ENCODE measurements at regions not wholly inside any gene's neighbourhood (a gene's known extent, or its start where the extent isn't known, plus 50 kb on each side); places are given as distances from the start of the nearest gene placed in this dataset.

DNA sequence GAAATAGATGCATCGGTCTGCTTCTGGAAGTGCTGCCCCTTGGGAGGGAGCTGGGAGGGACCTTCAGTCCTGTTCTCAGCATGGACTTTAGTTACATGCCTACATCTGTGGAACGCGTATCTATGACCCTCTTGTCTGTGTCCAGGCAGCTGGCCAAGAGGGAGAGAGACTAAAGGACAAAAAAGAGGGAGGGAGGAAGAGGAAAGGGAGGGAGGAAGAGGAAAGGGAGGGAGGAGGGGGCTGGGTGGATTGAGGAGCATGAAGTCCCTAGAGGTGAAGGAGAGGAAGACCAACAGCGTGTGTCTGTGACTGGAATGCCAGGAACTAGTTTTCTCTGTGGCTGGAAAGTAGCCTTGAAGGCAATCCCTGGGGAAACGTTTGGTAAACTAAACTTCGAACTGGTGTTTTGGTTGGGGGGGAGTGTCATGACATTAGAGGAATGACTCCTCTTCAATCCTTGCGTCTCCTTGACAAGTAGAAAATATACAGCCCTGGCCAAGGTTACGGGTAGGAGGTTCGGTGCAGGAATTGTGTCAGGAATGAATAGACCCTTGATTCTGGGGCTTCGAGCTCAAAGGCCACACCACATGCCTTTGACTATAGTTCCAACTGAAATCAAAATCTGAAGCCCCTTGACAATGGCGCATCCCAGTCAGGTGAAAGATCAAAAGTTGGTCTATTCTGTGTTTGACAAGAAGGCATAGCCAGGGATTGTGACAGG, 52.0 kb upstream of the PLEKHG1 start (continued):
- TF ChIP-seq, protein P1, sequence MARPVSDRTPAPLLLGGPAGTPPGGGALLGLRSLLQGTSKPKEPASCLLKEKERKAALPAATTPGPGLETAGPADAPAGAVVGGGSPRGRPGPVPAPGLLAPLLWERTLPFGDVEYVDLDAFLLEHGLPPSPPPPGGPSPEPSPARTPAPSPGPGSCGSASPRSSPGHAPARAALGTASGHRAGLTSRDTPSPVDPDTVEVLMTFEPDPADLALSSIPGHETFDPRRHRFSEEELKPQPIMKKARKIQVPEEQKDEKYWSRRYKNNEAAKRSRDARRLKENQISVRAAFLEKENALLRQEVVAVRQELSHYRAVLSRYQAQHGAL (CRISPR knock-in tag; IDR thresholded peaks at IDR 0.05; ENCODE audit: not compliant biosample characterization): no peak
- TF ChIP-seq ZBTB1 (CRISPR knock-in tag; IDR thresholded peaks at IDR 0.05; ENCODE audit: borderline replicate concordance): no peak
- TF ChIP-seq ZNF781 (CRISPR knock-in tag; IDR thresholded peaks at IDR 0.05; ENCODE audit: borderline replicate concordance, not compliant biosample characterization): no peak
- TF ChIP-seq, protein P2, sequence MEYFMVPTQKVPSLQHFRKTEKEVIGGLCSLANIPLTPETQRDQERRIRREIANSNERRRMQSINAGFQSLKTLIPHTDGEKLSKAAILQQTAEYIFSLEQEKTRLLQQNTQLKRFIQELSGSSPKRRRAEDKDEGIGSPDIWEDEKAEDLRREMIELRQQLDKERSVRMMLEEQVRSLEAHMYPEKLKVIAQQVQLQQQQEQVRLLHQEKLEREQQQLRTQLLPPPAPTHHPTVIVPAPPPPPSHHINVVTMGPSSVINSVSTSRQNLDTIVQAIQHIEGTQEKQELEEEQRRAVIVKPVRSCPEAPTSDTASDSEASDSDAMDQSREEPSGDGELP (IDR thresholded peaks at IDR 0.05; ENCODE audit: borderline replicate concordance, low read depth): no peak
- TF ChIP-seq RBM22 (optimal IDR thresholded peaks at IDR 0.05; ENCODE audit: low read length): no peak
- TF ChIP-seq, protein P3, sequence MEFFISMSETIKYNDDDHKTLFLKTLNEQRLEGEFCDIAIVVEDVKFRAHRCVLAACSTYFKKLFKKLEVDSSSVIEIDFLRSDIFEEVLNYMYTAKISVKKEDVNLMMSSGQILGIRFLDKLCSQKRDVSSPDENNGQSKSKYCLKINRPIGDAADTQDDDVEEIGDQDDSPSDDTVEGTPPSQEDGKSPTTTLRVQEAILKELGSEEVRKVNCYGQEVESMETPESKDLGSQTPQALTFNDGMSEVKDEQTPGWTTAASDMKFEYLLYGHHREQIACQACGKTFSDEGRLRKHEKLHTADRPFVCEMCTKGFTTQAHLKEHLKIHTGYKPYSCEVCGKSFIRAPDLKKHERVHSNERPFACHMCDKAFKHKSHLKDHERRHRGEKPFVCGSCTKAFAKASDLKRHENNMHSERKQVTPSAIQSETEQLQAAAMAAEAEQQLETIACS (CRISPR knock-in tag; IDR thresholded peaks at IDR 0.05): no peak
- TF ChIP-seq, protein P4, sequence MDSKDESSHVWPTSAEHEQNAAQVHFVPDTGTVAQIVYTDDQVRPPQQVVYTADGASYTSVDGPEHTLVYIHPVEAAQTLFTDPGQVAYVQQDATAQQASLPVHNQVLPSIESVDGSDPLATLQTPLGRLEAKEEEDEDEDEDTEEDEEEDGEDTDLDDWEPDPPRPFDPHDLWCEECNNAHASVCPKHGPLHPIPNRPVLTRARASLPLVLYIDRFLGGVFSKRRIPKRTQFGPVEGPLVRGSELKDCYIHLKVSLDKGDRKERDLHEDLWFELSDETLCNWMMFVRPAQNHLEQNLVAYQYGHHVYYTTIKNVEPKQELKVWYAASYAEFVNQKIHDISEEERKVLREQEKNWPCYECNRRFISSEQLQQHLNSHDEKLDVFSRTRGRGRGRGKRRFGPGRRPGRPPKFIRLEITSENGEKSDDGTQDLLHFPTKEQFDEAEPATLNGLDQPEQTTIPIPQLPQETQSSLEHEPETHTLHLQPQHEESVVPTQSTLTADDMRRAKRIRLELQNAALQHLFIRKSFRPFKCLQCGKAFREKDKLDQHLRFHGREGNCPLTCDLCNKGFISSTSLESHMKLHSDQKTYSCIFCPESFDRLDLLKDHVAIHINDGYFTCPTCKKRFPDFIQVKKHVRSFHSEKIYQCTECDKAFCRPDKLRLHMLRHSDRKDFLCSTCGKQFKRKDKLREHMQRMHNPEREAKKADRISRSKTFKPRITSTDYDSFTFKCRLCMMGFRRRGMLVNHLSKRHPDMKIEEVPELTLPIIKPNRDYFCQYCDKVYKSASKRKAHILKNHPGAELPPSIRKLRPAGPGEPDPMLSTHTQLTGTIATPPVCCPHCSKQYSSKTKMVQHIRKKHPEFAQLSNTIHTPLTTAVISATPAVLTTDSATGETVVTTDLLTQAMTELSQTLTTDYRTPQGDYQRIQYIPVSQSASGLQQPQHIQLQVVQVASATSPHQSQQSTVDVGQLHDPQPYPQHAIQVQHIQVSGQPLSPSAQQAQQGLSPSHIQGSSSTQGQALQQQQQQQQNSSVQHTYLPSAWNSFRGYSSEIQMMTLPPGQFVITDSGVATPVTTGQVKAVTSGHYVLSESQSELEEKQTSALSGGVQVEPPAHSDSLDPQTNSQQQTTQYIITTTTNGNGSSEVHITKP (CRISPR knock-in tag; IDR thresholded peaks at IDR 0.05; ENCODE audit: low read depth): no peak
- no peak for TF ChIP-seq PRMT3 (CRISPR knock-in tag; IDR thresholded peaks at IDR 0.05; ENCODE audit: borderline replicate concordance, low read depth)
- TF ChIP-seq, protein P5, sequence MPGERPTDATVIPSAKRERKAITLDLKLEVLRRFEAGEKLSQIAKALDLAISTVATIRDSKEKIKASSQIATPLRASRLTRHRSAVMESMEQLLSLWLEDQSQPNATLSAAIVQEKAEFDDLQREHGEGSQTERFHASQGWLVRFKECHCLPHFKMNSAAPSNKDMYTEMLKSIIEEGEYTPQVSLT (CRISPR knock-in tag; IDR thresholded peaks at IDR 0.05; ENCODE audit: borderline replicate concordance, low read depth): no peak
- no peak for TF ChIP-seq CCAR2 (optimal IDR thresholded peaks at IDR 0.05; ENCODE audit: low read depth, low read length)
- no peak for TF ChIP-seq RORA (CRISPR knock-in tag; IDR thresholded peaks at IDR 0.05)
- TF ChIP-seq CEBPB (IDR thresholded peaks at IDR 0.05; ENCODE audit: borderline replicate concordance, low read depth, low read length): no peak
- no peak for TF ChIP-seq ZFP37 (CRISPR knock-in tag; IDR thresholded peaks at IDR 0.05; ENCODE audit: borderline replicate concordance)
- TF ChIP-seq, protein P6, sequence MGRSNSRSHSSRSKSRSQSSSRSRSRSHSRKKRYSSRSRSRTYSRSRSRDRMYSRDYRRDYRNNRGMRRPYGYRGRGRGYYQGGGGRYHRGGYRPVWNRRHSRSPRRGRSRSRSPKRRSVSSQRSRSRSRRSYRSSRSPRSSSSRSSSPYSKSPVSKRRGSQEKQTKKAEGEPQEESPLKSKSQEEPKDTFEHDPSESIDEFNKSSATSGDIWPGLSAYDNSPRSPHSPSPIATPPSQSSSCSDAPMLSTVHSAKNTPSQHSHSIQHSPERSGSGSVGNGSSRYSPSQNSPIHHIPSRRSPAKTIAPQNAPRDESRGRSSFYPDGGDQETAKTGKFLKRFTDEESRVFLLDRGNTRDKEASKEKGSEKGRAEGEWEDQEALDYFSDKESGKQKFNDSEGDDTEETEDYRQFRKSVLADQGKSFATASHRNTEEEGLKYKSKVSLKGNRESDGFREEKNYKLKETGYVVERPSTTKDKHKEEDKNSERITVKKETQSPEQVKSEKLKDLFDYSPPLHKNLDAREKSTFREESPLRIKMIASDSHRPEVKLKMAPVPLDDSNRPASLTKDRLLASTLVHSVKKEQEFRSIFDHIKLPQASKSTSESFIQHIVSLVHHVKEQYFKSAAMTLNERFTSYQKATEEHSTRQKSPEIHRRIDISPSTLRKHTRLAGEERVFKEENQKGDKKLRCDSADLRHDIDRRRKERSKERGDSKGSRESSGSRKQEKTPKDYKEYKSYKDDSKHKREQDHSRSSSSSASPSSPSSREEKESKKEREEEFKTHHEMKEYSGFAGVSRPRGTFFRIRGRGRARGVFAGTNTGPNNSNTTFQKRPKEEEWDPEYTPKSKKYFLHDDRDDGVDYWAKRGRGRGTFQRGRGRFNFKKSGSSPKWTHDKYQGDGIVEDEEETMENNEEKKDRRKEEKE (IDR thresholded peaks at IDR 0.05): no peak
- TF ChIP-seq ZNF589 (CRISPR knock-in tag; conservative IDR thresholded peaks at IDR 0.05): no peak
- no peak for TF ChIP-seq KDM5B (CRISPR knock-in tag; IDR thresholded peaks at IDR 0.05; ENCODE audit: borderline replicate concordance)

Data from HepG2 (cell line).